Epidermal melanocyte (primary cell): ENCODE measurements at regions not wholly inside any gene's neighbourhood (a gene's known extent, or its start where the extent isn't known, plus 50 kb on each side); places are given as distances from the start of the nearest gene placed in this dataset.
"Not testable (repeated sequence)": the region's sequence is repeated elsewhere in the genome, so short reads cannot be mapped to it uniquely, and the experiment has no call there.

Experiments used
- DNase-seq: peaks from one replicate; pipeline ENCODE4 v3.0.0; 2011; ENCODE audit warnings: low spot score; ENCODE audit not compliant: insufficient read length

- no peak for DNase-seq
These were observed 89.1 kb upstream of the NEDD4L start for GRCh38 chr18:57954935-57955334.

- DNase-seq: no peak
These were observed 90.1 kb upstream of the NEDD4L start for GRCh38 chr18:57953883-57954282.

- no peak for DNase-seq
These were observed 91.8 kb upstream of the NEDD4L start for GRCh38 chr18:57951999-57952774.

- no peak for DNase-seq
These were observed 92.8 kb upstream of the NEDD4L start for GRCh38 chr18:57951117-57951796.

- no peak for DNase-seq
These were observed 93.5 kb upstream of the NEDD4L start for GRCh38 chr18:57950542-57950941.

- DNase-seq: not testable (repeated sequence)
These were observed 94.7 kb upstream of the NEDD4L start for GRCh38 chr18:57949335-57949734.

GRCh38 chr18:57947117-57947516 is 96.9 kb upstream of the NEDD4L start:
- DNase-seq: no peak

GRCh38 chr18:57943723-57944122 is 100.3 kb upstream of the NEDD4L start:
- no peak for DNase-seq

- no peak for DNase-seq
These were observed 101.5 kb upstream of the NEDD4L start for GRCh38 chr18:57942493-57942892.

- no peak for DNase-seq
These were observed 102.1 kb upstream of the NEDD4L start for GRCh38 chr18:57941841-57942489.

- no peak for DNase-seq
These were observed 103.8 kb upstream of the NEDD4L start for GRCh38 chr18:57940166-57940660.

- not testable (repeated sequence) for DNase-seq
These were observed 109.7 kb upstream of the NEDD4L start for GRCh38 chr18:57934375-57934774.

GRCh38 chr18:57931038-57931437 is 113.0 kb upstream of the NEDD4L start:
- DNase-seq: no peak

GRCh38 chr18:57930476-57930875 is 113.5 kb upstream of the NEDD4L start:
- no peak for DNase-seq

GRCh38 chr18:57929922-57930321 is 114.1 kb upstream of the NEDD4L start:
- no peak for DNase-seq

GRCh38 chr18:57928466-57928865 is 115.6 kb upstream of the NEDD4L start:
- DNase-seq: no peak

GRCh38 chr18:57927511-57927910 is 116.5 kb upstream of the NEDD4L start:
- no peak for DNase-seq

- DNase-seq: no peak
These were observed 118.3 kb upstream of the NEDD4L start for GRCh38 chr18:57925706-57926105.

- no peak for DNase-seq
These were observed 120.4 kb upstream of the NEDD4L start for GRCh38 chr18:57923611-57924010.

- DNase-seq: no peak
These were observed 119.8 kb upstream of the ATP8B1 start for GRCh38 chr18:57922885-57923284.

- DNase-seq: no peak
These were observed 118.6 kb upstream of the ATP8B1 start for GRCh38 chr18:57921708-57922107.

- no peak for DNase-seq
These were observed 116.9 kb upstream of the ATP8B1 start for GRCh38 chr18:57920036-57920435.
